Right lobe of liver (tissue), 4 donors: ENCODE measurements at regions not wholly inside any gene's neighbourhood (a gene's known extent, or its start where the extent isn't known, plus 50 kb on each side); places are given as distances from the start of the nearest gene placed in this dataset.

Experiments used
- CTCF ChIP-seq, 4 donors: fragments of 200-600 bp in 3 of 4; fragments of 450-650 bp in 1 of 4; IDR thresholded peaks; one replicate each; pipeline versions ENCODE4 v1.5.1 to v1.8.0; 2016 to 2022; ENCODE audit warnings: antibody characterized with exemption in 4 of 4, mild to moderate bottlenecking in 2 of 4
- POLR2A ChIP-seq: fragments of 450-650 bp; IDR thresholded peaks from one replicate; pipeline ENCODE4 v1.6.1; 2017; ENCODE audit warnings: antibody characterized with exemption, mild to moderate bottlenecking
- donor health status: DM: no; HTN: no; CAD: no.
- donor health status: DM: no; HTN: no; CAD: no.
- donor health status: DM: no; HTN: yes; CAD: no.

- TF ChIP-seq CTCF (IDR thresholded peaks at IDR 0.05) (no peak), POLR2A (peak; percentile 17)
These were observed 204.6 kb upstream of the AGR3 start for GRCh38 chr7:17086403-17086802.
